ENCODE measurements at regions not wholly inside any gene's neighbourhood (a gene's known extent, or its start where the extent isn't known, plus 50 kb on each side); places are given as distances from the start of the nearest gene placed in this dataset.

DNA sequence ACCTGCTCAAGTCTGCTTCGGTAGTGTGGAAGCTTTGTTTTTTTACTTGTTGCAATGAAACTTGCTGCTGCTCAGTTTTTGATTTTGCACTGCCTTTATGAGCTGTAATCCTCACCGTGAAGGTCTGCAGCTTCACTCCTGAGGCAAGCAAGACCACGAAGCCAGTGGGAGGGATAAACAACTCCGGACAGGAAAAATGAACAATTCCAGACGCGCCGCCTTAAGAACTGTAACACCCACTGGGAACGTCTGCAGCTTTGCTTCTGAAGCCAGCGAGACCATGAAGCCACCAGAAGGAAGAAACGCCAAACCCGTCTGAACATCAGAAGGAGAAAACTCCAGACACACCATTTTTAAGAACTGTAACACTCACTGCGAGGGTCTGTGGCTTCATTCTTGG, 245.7 kb upstream of the REG3G start:
- Histone ChIP-seq H3K27ac (ENCODE audit: low read depth, low read length) (no peak overlapping the region), H3K9me3 (ENCODE audit: control insufficient read depth, low read length) (no peaks in the 10 kb centered on the region), H3K4me1 (ENCODE audit: control insufficient read depth, insufficient read depth, low read length) (no peaks in the 10 kb centered on the region), H3K4me3 (ENCODE audit: low read length) (no peak overlapping the region), H3K27me3 (ENCODE audit: control insufficient read depth, insufficient read depth, low read length, poor library complexity, severe bottlenecking) (no peaks in the 10 kb centered on the region), H3K36me3 (ENCODE audit: control insufficient read depth, insufficient read depth, low read length) (no peaks in the 10 kb centered on the region), H3K9ac (ENCODE audit: extremely low read depth, low read length, poor library complexity, severe bottlenecking) (no peak overlapping the region)
- DNase-seq: no peak
- no peaks in the 10 kb centered on the region for H3K36me3 Mint-ChIP-seq (ENCODE audit: low read depth)
- H3K27me3 Mint-ChIP-seq (ENCODE audit: insufficient read depth): no peaks in the 10 kb centered on the region
- no peak overlapping the region for H3K4me3 Mint-ChIP-seq
- H3K4me1 Mint-ChIP-seq: no peaks in the 10 kb centered on the region
- WGBS, 2 experiments (ENCODE audit: insufficient coverage in 1 of 2, insufficient read length in 1 of 2): 93 to 98% methylated on average over 11 to 12 of the region's 12 CpGs
- TF ChIP-seq, protein P1, sequence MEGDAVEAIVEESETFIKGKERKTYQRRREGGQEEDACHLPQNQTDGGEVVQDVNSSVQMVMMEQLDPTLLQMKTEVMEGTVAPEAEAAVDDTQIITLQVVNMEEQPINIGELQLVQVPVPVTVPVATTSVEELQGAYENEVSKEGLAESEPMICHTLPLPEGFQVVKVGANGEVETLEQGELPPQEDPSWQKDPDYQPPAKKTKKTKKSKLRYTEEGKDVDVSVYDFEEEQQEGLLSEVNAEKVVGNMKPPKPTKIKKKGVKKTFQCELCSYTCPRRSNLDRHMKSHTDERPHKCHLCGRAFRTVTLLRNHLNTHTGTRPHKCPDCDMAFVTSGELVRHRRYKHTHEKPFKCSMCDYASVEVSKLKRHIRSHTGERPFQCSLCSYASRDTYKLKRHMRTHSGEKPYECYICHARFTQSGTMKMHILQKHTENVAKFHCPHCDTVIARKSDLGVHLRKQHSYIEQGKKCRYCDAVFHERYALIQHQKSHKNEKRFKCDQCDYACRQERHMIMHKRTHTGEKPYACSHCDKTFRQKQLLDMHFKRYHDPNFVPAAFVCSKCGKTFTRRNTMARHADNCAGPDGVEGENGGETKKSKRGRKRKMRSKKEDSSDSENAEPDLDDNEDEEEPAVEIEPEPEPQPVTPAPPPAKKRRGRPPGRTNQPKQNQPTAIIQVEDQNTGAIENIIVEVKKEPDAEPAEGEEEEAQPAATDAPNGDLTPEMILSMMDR (conservative IDR thresholded peaks at IDR 0.05): no peak
- peaks cover 19% of the 10 kb centered on the region for H3K9me3 Mint-ChIP-seq
- no peak overlapping the region for H3K27ac Mint-ChIP-seq

DNA sequence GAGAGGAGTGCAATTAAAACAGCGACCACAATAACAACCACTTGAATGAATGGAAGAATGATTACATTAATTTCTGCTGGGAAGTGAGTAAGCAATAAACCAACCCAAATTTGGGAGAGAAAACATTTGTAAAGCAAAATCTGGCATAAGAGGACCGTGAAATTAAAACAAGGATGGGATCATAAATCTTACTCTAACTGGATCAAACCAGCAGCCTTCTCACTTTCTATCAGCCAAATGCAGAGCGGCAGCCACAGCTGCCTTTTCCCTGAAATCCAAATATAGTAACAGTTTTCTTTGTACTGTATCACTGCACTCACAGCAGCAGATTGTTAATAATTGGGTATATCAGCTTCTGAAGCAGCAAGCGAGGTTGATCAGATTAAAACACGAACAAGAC, 245.2 kb upstream of the REG3G start:
- Mint-ChIP-seq H3K4me1 (no peaks in the 10 kb centered on the region), H3K9me3 (peaks cover 19% of the 10 kb centered on the region), H3K27me3 (ENCODE audit: insufficient read depth) (no peaks in the 10 kb centered on the region), H3K36me3 (ENCODE audit: low read depth) (no peaks in the 10 kb centered on the region), H3K4me3 (no peak overlapping the region), H3K27ac (no peak overlapping the region)
- TF ChIP-seq, protein P1 (conservative IDR thresholded peaks at IDR 0.05): no peak
- WGBS, 2 experiments (ENCODE audit: insufficient coverage in 1 of 2, insufficient read length in 1 of 2): 84 to 93% methylated on average over 4 to 5 of the region's 5 CpGs
- Histone ChIP-seq H3K4me1 (ENCODE audit: control insufficient read depth, insufficient read depth, low read length) (no peaks in the 10 kb centered on the region), H3K9me3 (ENCODE audit: control insufficient read depth, low read length) (no peaks in the 10 kb centered on the region), H3K36me3 (ENCODE audit: control insufficient read depth, insufficient read depth, low read length) (no peaks in the 10 kb centered on the region), H3K27ac (ENCODE audit: low read depth, low read length) (no peak overlapping the region), H3K9ac (ENCODE audit: extremely low read depth, low read length, poor library complexity, severe bottlenecking) (no peak overlapping the region), H3K27me3 (ENCODE audit: control insufficient read depth, insufficient read depth, low read length, poor library complexity, severe bottlenecking) (no peaks in the 10 kb centered on the region), H3K4me3 (ENCODE audit: low read length) (no peak overlapping the region)
- DNase-seq: no peak

DNA sequence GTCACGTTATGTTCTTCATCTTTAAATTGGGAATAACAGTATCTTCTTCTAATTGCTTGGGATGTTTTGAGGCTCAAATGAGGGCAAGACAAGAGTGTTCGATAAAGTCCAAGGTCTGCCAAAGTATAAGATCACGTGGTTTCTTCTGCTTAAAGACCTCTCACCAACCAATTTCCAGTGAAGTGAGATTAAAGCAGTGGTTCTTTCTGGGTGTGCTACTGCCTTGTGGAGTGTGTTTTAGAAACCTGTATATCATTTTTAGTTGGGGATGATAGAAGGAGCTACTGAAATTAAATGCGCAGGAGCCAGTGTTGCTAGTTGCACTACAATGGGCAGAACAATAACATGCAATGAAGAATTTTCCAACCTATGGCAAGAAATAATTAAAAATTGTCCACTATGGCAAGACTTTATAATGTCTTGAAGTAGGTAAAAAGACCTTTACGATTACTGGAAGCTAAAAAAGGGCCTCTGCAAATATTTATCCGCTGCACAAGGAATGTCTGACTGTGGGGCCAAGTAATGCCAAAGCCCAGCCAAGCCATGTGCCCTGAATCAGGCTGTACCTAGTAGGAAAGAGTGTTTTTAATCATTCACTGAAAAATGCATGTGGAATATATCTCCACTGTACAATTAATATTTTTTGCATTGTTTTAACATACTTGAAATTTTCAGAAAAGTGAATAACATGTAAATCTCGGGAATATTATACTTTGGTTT, 244.5 kb upstream of the REG3G start:
- Mint-ChIP-seq H3K27me3 (ENCODE audit: insufficient read depth) (no peaks in the 10 kb centered on the region), H3K4me3 (no peak overlapping the region), H3K4me1 (no peaks in the 10 kb centered on the region), H3K36me3 (ENCODE audit: low read depth) (no peaks in the 10 kb centered on the region), H3K9me3 (peaks cover 19% of the 10 kb centered on the region), H3K27ac (no peak overlapping the region)
- no peak for DNase-seq
- H3K9ac ChIP-seq (ENCODE audit: extremely low read depth, low read length, poor library complexity, severe bottlenecking): no peak overlapping the region
- H3K36me3 ChIP-seq (ENCODE audit: control insufficient read depth, insufficient read depth, low read length): no peaks in the 10 kb centered on the region
- no peaks in the 10 kb centered on the region for H3K4me1 ChIP-seq (ENCODE audit: control insufficient read depth, insufficient read depth, low read length)
- no peak overlapping the region for H3K4me3 ChIP-seq (ENCODE audit: low read length)
- H3K9me3 ChIP-seq (ENCODE audit: control insufficient read depth, low read length): no peaks in the 10 kb centered on the region
- TF ChIP-seq, protein P1 (conservative IDR thresholded peaks at IDR 0.05): no peak
- H3K27me3 ChIP-seq (ENCODE audit: control insufficient read depth, insufficient read depth, low read length, poor library complexity, severe bottlenecking): no peaks in the 10 kb centered on the region
- WGBS, 2 experiments (ENCODE audit: insufficient coverage in 1 of 2, insufficient read length in 1 of 2): 92 to 97% methylated on average over 4 to 7 of the region's 7 CpGs
- no peak overlapping the region for H3K27ac ChIP-seq (ENCODE audit: low read depth, low read length)
